ENCODE measurements at regions not wholly inside any gene's neighbourhood (a gene's known extent, or its start where the extent isn't known, plus 50 kb on each side); places are given as distances from the start of the nearest gene placed in this dataset.
A peak's percentile ranks its signal among the peaks of the same experiment; 100 is the strongest.

DNA sequence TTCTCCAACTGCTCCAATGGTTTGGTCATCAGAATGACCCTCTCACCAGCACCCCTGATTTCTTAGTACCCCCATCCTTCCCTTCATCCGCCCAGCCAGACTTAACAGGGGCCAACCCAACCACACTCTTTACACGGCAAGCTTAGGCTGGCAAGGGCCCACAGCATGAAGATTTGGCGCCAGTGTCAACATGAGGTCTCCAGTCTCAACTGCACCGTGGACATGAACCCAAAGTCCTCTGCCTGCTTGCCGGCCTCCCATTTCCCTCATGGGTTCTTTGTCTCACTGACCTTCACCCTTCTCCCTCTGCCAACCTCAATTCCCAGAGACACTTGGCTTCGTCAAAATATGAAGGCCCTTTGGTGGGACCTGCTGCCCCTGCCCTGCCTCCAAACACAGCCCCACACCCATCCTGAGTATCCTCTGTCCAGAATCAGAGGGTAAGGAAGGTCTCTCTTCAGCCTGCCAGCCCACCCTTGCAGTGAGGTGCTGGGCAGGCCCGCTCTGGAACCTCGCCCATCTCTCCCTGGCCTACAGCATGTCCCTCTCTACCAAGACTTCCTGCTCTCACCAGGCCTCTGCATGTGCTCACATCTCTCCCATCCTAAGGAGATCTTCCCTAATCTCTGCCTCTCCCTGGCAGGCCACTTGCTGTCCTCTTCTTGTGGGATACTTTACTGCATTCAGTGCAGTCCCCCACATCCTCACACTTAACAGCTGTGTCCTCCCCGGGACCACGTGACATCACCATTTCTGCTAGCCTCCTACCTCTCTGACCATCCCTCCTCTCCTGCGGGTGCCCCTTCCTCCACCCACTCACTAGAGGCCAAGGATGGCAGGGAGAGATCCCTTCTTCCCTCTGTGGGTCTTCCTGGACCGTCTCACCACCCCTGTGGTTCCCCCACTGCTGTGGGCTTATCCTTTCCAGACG lies 91.7 kb upstream of the ZMIZ1 start:
- no peak for DNase-seq

DNA sequence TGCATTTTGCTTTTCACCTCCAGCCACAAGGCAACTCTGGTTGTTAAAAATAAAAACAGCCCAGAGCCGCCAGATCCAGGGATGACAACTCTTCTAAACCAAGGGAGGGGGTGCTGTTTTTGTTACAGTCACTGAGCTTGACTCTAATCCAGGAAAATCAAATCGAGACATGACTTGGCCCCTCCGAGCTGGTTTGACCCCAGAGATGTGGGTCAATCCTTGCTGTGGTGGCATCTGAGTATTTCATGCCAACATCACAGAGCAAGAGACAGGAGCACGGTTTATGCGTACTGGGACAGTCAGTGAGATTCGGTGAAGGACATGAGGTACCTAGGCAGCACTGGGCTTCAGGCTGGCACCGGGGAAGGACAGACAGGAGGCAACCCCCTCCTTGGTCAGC lies 88.8 kb upstream of the ZMIZ1 start:
- no peak for DNase-seq

DNA sequence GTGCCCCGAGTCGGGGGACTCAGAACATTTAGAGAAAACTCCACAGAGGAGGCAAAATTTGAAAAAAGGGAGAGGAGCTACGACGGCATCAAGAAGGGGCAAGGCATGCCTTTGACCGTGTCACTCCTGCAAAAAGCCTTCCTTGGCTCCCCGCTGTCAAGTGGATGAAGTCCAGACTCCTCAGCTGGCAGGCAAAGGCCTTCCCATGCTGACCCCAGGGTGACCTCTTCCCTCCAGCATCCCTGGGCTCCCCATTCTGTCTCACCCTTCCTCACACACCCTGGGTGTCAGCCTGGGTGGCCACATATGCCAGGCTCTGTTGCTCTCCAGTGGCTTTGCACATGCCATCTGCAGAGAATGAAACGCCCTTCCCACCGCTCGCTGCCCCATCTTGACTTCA lies 88.4 kb upstream of the ZMIZ1 start:
- no peak for DNase-seq

DNA sequence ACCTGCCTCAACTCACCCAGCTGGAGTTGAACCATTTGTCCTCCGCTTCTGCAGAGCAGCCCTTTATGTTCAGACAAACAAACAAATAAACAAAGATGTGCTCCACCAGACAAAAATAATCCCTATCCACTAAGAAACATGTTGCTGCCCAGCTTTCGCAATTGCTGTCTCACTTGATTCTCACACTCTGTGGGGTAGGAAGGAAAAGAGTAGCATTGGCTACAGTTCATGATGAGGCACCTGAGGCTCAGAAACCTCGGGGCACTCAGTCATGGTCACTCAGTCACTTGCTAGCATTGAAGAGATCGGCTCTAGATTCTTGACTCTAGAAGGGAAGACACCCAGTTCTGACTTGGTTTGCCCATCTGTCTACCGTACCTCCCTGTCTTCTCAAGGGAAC lies 88.0 kb upstream of the ZMIZ1 start:
- DNase-seq = no peak

DNA sequence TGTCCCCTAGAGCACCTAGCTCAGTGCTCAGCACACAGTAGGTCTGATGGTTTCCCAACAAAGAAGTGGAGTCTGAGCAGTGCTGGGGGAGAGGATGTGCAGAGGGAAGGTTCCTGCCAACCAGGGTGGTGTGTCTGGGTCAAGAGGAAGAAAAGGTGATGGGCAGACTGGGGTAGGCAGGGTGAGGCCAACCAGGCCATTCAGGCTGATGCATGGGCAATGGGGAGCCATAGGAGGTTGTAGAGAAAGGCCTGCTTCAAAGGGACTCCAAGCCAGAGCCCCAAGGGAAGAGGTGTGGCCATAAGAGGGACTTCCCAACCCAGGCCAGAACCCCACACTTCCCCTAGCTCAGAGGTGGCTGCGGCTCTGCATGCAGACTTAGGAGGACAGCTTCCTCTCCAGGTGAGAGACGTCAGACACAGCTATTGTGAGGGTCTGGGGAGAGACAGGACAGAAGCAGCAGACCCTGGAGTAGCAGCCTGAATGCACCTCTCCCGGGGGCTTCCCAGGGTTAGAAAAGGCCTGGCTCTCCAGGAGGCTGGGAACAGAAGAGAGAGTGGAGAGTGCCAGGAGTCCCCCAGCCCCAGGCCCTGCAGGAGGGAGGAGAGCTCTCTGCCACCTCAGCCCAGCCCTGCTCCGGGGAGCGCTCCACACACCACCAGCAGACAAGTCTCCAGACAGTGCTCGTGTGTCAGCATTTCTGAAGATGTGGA lies 87.4 kb upstream of the ZMIZ1 start:
- DNase-seq = no peak

DNA sequence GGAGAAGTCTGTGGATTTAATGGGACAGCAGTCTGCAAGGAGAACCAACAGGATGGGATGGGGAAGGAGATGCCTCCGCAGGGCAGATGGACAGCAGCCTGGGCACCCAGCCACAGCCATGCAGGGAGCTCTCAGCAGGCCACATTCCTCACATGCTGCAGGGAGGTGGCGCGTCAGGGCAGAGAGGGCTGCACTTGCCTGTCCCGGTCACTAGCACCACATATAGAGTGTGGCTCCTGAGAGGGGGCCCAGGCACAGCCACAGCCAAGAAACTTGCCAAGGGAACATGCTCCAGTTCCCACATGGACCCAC lies 86.8 kb upstream of the ZMIZ1 start:
- no peak for DNase-seq

DNA sequence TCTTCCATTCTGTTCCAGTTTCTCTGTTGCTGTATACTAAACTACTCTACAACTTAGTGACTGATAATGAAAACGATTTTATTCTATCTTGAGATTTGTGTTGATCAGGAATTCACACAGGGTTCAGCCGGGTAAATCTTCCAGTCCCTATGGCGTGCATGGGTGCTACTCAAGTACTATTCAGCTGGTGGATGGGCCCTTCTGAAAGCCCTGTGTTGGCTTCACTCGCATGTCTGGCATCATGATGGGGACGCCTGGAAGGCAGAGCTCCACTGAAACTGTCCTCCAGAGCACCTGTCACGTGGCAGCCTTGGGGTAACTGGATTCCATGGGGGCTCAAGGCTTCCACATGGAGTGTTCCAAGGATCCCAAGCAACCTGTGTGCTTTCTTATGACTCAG lies 86.0 kb upstream of the ZMIZ1 start:
- no peak for DNase-seq

DNA sequence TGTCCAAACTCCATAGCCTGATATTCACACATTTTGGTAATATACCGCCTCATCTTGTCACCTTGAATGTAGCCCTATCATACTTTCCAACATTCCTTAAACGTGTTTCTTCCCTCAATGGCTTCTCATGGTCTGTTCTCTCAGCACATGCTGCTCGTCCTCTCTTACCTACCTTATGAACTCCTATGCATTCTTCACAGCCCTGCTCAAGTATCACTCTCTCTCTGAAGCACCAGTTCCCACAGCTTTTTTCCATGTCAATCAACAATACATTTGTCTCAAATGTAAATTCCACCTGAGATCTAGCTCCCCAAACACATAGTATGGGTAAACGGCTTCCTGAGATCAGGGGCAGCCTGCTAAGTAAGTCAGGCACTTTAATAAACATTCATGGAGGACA lies 85.2 kb upstream of the ZMIZ1 start:
- DNase-seq = no peak

DNA sequence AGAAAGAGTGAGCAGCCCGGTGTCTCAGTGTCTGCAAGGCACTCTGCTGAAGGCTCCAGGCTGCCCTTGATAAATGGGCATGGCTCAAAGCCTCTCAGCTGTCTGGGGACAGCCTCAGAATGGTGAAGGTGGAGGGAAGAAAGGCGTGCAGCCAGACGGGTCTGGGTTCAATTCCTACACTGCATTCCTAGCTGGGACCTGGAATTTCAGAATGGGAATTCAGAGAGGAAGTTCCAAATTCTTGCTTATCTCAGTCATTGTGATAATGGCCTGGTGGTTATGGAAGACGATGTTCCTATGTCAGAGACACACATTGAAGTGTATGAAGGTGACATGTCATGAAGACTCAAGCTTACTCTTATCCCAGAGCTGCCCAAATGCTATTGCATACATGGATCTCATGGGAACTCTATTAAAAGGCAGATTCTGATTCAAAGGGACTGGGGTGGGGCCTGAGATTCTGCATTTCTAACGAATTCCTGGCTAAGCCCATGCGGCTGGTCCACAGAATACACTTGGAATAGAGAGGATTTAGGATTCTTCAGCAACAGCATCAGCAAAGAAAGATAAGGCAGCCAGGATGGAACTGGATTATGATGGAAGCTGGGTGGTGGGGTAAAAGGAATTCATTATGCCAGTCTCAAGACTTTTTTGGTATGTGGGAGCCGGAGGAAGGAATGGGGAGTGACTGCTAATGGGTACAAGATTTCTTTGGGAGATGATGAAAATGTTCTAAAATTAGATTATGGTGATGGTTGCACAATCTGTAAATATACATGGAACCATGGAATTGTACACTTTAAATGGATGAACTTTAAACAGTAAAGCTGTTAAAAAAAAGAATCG lies 82.6 kb upstream of the ZMIZ1 start:
- DNase-seq = no peak

DNA sequence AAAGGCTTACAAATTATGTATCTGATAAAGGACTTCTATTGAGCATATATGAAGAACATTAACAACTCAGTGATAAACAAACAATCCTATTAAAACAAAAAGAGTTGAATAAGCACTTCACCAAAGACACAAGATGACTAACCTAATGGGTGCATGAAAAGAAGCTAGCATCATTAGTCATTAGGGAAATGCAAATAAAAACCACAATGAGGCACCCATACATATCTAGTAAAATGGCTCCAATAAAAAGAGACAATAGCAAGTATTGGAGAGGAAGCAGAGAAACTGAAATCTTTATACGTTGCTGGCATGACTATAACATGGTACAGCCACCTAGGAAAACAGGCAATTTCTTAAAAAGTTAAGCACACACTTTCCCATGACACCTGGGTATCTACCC lies 77.6 kb upstream of the ZMIZ1 start:
- DNase-seq = peak in 1 of 2 donors; percentile 21

DNA sequence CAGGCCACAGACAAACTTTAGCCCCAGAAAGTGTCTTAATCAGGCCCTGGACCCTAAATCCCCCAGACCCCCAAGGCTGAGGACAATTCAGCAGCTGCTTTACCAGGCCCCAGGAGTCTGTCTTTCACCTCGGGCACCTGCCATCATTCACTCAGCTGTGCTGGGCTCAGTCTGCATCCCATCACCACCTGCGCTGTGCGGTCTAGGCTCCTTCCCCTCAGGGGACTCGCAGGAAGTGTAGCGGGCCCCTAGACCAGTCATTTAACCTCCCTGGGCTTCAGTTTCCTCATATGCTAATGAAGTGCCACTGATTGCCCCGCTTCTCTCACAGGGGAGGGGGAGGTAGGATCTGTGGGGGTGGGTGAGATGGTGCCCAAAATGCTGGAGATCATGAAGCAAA lies 76.4 kb upstream of the ZMIZ1 start:
- no peak for DNase-seq

DNA sequence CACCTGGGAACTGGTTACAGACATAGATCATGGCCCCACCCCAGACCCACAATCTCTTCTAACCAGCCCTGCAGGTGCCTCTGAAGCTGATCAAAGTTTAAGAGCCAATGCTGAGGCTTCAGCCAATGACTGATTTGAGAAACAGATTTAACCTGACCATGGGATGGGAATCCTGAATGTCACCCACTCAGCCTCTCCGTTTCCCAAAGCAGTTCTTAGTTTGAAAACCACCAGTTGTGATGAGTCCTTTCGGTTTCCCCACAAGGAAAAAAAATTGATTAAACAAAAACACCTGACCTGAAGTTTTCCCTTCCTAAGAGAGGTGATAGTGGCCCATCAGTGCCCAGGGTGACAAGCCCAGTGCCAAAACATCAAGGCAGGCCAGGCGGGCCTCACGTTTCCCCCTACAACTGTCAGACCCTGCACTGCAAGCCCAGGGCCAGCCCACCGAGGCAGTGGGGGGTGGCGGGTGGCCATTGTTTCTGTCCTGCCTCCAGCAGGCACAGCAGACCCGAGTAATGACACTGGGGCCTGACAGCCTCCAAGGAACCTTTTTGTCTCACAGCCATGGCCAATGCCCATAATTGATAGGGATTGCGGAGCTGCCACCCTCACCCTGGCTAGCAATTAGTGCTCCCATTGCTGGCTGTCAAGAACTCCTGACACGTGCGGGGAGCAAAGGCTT lies 75.4 kb upstream of the ZMIZ1 start:
- DNase-seq = no peak

DNA sequence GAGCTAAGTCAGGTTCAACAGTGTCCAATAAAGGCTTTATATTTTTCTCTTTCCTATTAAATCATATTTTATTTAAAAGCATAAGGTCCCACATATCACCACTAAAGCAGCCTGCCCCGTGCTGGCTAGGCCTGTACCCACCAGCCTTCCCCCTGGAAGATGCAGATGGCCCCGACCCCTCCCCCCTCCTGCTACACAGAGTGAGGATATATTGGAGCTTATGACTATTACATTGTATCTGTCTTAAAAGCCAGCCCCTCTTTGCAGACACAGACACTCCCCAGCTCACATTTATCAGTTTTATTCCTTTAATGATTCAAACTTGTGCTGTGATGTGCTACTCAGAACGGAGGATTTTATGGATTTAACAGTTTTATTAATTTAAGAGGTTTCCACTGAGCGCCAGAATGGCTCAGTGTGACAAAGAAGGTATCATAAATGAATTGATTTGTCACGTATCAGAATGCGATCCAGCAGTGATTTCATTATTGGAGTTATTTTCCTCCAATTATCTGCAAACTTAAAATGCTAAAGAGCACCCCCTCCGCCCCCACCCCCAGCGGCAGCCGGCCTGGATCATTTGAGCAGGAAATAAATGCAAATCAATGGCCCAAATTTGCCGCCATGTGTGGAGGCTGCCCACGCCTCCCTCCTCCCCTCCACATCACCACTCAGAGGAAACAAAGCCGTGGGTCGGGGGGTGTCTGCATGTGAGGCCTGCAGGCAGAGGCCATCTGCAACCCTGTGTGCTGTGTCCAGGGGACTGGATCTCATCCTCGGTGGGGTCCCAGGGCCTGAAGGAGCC lies 72.6 kb upstream of the ZMIZ1 start:
- no peak for DNase-seq

DNA sequence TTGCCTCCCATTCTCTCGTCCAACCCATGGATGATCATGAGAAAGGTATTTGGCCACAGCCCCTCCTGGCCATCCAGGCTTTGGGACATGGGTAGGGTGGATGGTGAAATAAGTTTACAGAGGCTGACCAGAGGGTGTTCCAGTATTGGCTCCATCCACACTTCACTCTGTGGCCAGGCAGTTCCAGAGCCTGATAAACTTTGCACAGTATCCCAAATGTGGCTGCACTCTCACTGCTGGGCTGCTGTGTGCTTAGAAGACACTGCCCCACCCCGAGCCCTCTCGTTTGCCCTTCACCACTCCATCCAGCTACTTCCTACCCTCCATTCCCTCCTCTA lies 72.0 kb upstream of the ZMIZ1 start:
- DNase-seq = no peak

DNA sequence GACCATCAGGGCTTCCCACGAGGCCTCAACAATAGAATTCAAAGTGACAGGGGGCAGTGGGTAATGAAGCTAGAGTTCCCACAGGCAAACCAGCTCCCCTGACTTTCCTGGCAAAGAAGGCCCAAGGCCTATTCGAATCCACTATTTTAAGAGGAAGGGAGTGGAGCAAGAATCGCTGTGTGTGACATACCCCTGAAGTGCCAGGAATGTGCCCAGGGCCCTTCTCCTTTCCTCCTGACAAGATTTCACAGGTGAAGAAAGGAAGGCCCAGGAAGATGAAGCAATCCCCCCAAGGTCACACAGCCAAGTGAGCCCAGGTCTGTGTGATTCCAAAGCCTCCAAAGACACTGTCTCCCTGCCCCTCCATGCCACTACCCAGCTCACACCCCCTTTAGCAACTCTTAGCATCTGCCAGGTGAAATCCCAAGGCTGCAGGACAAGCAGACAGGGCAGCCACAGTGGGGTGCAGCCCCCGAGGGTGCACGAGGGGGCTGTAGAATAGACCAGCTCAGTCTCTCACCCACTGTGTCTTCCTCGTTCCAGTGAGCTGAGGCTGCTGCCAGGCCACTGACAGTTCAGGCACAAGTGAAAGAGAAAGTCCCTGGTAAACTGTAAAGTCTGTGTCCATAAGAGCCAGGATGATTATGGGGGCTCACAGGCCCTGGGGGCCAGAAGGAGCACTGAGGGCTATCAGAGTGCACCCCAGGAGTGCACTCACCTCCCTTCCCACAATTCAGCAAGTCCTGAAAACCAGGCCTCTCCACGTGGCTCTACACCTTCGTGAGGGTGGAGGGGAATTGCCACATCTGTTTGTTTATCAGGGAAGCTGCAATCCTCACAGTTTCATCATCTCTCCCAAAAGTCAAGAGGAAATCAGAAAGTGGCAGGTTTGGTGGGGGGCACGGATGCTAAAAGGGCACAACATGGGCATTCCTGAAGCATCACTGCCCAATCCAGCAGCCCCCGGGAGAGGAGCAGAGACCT lies 70.8 kb upstream of the ZMIZ1 start:
- peak in 1 of 2 donors; percentile 54 for DNase-seq

DNA sequence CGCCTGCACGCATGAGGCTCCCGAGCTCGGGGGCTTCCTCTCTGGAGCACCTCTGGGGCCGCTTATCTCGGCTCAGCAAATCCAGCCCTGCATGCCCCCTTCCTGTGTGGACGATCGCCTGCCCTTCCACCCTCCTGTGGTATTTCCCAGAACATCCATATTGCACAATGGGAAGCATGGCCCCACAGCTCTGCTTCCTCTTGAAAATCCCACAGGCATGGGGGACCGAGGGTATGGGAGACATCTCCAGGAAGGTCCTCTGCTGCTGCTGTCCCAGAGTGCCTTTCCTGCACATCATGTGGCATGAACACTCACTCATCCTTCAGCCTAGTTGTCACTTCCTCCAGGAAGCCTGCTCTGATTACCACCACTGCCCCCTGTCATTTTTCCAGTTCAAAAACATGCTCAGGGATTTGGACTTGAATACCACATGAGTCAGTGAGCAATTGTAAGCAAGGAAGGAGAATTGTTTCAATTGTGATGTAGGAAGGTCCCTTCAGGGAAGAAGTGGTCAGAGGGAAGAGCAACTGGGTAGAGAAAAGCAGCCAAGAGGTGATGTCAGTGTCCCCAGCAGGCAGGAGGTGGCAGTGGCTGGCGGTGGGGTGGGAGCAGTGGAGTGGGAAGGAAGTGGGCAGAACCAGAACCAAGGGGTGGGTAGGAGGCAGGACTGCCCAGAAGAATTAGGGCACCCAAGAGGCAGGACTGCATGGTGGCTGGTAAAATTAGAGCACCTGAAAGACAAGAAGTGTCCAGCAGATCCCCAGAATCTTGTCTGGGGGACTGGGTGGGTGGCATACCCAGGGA lies 67.5 kb upstream of the ZMIZ1 start:
- peak in 1 of 2 donors; percentile 37 for DNase-seq

DNA sequence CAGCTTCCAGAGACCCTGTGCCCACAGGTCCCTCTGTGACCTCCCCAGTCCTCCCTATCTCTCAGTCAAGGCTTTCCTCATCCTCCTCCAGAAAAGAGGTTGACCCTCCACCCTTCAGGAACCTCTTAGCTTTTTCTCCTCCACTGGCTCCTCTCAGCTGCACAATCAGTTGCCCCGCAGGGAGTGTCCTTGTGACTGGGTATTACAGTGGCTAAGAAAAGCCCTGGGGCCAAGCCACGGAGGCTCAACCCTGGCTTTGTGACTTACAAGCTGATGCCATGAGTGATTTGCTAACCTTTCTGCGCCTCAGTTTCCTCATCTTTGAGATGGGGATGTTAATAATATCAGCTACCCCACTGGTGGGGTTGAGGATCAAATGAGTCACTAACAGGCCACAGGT lies 66.4 kb upstream of the ZMIZ1 start:
- DNase-seq = no peak

DNA sequence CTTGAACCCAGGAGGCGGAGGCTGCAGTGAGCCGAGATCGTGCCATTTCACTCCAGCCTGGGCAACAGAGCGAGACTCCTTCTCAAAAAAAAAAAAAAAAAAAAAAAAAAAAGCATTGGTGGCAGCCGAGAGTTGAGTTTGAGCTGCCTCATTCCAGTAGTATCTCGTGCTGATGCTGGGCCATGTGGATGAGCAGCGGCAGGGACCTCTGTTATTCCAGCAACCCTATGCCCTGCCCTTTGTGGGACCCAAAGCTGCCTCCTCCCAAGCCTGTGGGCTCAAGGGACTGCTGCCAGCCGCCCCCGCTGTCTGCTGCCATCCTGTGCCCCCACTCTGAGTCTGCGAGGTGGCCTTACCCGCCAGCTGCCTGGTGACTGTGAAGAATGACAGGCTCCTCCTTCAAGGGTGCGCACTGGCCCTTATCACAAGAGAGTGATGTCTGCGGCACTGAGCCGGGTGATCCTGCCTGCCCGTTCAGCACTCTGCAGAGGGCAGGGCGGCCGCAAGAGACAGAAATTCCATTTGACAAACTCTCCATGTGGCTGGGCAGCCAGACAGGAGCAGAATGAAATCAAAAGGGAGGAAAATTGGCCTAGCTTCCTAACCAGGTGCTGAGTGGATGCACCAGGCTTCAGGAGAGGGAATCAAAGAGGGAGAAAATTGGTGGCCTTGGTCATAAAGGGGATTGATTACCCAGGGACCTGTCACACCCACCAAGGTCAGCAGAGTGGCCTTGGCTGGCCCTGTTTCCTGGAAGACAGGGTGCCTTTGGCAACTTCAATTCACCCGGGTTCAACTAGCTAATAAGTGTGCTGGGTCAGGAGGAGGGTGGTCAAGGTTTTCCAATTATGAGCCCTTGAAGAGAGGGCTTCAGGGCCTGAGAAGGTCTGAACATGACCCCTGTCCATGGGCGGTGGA lies 65.3 kb upstream of the ZMIZ1 start:
- no peak for DNase-seq

DNA sequence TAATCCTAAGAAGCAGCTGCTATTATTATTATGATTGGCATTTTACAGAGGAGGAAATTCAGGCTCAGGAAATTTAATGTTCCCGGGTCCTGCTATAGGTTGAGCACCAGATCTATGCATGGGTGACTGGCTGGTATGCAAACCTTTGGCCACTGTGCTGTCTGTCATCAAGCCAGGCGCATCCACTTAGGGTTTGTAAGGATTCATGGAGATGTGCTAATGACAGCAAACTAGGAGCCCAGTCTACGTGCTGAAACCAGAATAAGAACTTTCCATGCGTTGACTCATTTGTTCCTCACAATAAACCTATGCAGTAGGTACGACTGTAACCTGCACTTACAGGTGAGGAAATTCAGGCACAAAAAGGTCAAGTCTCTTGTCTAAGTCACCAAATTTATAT lies 64.5 kb upstream of the ZMIZ1 start:
- DNase-seq = no peak
